Right cardiac atrium (tissue), 5 donors: ENCODE measurements at regions not wholly inside any gene's neighbourhood (a gene's known extent, or its start where the extent isn't known, plus 50 kb on each side); places are given as distances from the start of the nearest gene placed in this dataset.

ENCODE experiments used
- ATAC-seq, 2 donors: fragments of 200-7000 bp; cut with Tn5 transposase; one replicate each; pipeline versions ENCODE4 v1.8.0 to v1.9.1; 2020; ENCODE audit warnings: moderate library complexity in 2 of 2, mild to moderate bottlenecking in 1 of 2
- DNase-seq, 3 donors: peaks; one replicate each; pipeline ENCODE4 v3.0.0-alpha.2; 2020
- H3K27ac ChIP-seq: one replicate; pipeline ENCODE4 v1.5.1; 2013; ENCODE audit warnings: mild to moderate bottlenecking, low read length, control low read depth, moderate library complexity
- H3K27me3 ChIP-seq: one replicate; pipeline ENCODE4 v1.6.1; 2013; ENCODE audit not compliant: control insufficient read depth, insufficient read depth
- H3K4me1 ChIP-seq: one replicate; pipeline ENCODE4 v1.6.1; 2013; ENCODE audit warnings: low read length; ENCODE audit not compliant: control insufficient read depth, insufficient read depth
- H3K4me3 ChIP-seq: one replicate; pipeline ENCODE4 v1.5.1; 2013; ENCODE audit warnings: low read length, control low read depth
- H3K9me3 ChIP-seq: one replicate; pipeline ENCODE4 v1.6.1; 2013; ENCODE audit warnings: low read length; ENCODE audit not compliant: control insufficient read depth
- WGBS: extraction: QIAGEN DNeasy Blood & Tissue Kit; methylation state at CpG from one replicate; pipeline ENCODE4 v1.1.7; 2013; 5-methylcytosine and 5-hydroxymethylcytosine counted together
- intact Hi-C, 4 donors: fragments of 100-400 bp; cut with DNase I; formaldehyde crosslinking; loops; one replicate each; pipeline versions ENCODE4 v1.11.0 to v1.14.0; 2022 to 2023
- donor health status: healthy with polysubstance abuse.
- donor health status: DM: no; HTN: yes; CAD: no.
- donor health status: DM: no; HTN: no; CAD: no.
- donor health status: DM: no; HTN: yes; CAD: no; lungs with severe emphysema.
- donor health status: DM: yes; HTN: yes; CAD: no.

GRCh38 chr4:152090543-152090942, 329.7 kb upstream of the GATB start:
- no peaks in the 10 kb centered on the region for H3K9me3 ChIP-seq
- ATAC-seq: peak; percentile 71 to 85
- H3K4me1 ChIP-seq: no peaks in the 10 kb centered on the region
- WGBS: 53% methylated on average over 8 of the region's 8 CpGs
- no peaks in the 10 kb centered on the region for H3K27me3 ChIP-seq
- intact Hi-C loops: no loop called here
- DNase-seq: no peak
- peak overlapping the region; percentile 39 for H3K27ac ChIP-seq
- no peak overlapping the region for H3K4me3 ChIP-seq

GRCh38 chr4:152089584-152089983, 328.8 kb upstream of the GATB start:
- no peaks in the 10 kb centered on the region for H3K9me3 ChIP-seq
- ATAC-seq: peak; percentile 74 to 75
- H3K4me1 ChIP-seq: no peaks in the 10 kb centered on the region
- intact Hi-C loops: no loop called here
- DNase-seq: no peak
- 41% methylated on average over 2 of the region's 2 CpGs for WGBS
- H3K27ac ChIP-seq: peak overlapping the region; percentile 71
- H3K4me3 ChIP-seq: no peak overlapping the region
- no peaks in the 10 kb centered on the region for H3K27me3 ChIP-seq

- H3K27ac ChIP-seq: no peak overlapping the region
- no peak overlapping the region for H3K4me3 ChIP-seq
- WGBS: 94% methylated on average over 6 of the region's 6 CpGs
- H3K9me3 ChIP-seq: no peaks in the 10 kb centered on the region
- no peak for ATAC-seq
- H3K4me1 ChIP-seq: no peaks in the 10 kb centered on the region
- intact Hi-C loops: no loop called here
- DNase-seq: no peak
- H3K27me3 ChIP-seq: no peaks in the 10 kb centered on the region
Observed at GRCh38 chr4:152087335-152087734, 326.5 kb upstream of the GATB start.

- Histone ChIP-seq H3K4me1 (no peaks in the 10 kb centered on the region), H3K9me3 (no peaks in the 10 kb centered on the region), H3K27me3 (no peaks in the 10 kb centered on the region), H3K27ac (no peak overlapping the region), H3K4me3 (no peak overlapping the region)
- DNase-seq: no peak
- ATAC-seq: no peak
- intact Hi-C loops: no loop called here
- 33% methylated on average over 1 of the region's 1 CpG for WGBS
Observed at GRCh38 chr4:152085657-152086056, 324.9 kb upstream of the GATB start.

- no peaks in the 10 kb centered on the region for H3K4me1 ChIP-seq
- WGBS: 90% methylated on average over 6 of the region's 6 CpGs
- no peaks in the 10 kb centered on the region for H3K9me3 ChIP-seq
- no peak for ATAC-seq
- no peaks in the 10 kb centered on the region for H3K27me3 ChIP-seq
- no peak for DNase-seq
- H3K27ac ChIP-seq: no peak overlapping the region
- H3K4me3 ChIP-seq: no peak overlapping the region
- intact Hi-C loops: no loop called here
Observed at GRCh38 chr4:152083338-152083737, 322.5 kb upstream of the GATB start.

- intact Hi-C loops: no loop called here
- no peak for ATAC-seq
- no peaks in the 10 kb centered on the region for H3K27me3 ChIP-seq
- no peak overlapping the region for H3K4me3 ChIP-seq
- no peaks in the 10 kb centered on the region for H3K9me3 ChIP-seq
- H3K4me1 ChIP-seq: no peaks in the 10 kb centered on the region
- no peak for DNase-seq
- H3K27ac ChIP-seq: no peak overlapping the region
- 61% methylated on average over 5 of the region's 5 CpGs for WGBS
Observed at GRCh38 chr4:152081024-152081423, 320.2 kb upstream of the GATB start.

GRCh38 chr4:152079543-152080293, 318.9 kb upstream of the GATB start:
- no peak for ATAC-seq
- Histone ChIP-seq H3K4me3 (no peak overlapping the region), H3K27ac (no peak overlapping the region), H3K27me3 (no peaks in the 10 kb centered on the region), H3K4me1 (no peaks in the 10 kb centered on the region), H3K9me3 (no peaks in the 10 kb centered on the region)
- WGBS: 82% methylated on average over 6 of the region's 6 CpGs
- intact Hi-C loops: no loop called here
- DNase-seq: no peak

GRCh38 chr4:152079079-152079478, 318.3 kb upstream of the GATB start:
- intact Hi-C loops: no loop called here

GRCh38 chr4:152077582-152077981, 316.8 kb upstream of the GATB start:
- Histone ChIP-seq H3K9me3 (no peaks in the 10 kb centered on the region), H3K27me3 (no peaks in the 10 kb centered on the region), H3K4me3 (no peak overlapping the region), H3K27ac (no peak overlapping the region), H3K4me1 (peaks cover 4% of the 10 kb centered on the region)
- ATAC-seq (no peak), DNase-seq (no peak)
- intact Hi-C loops: no loop called here
- 97% methylated on average over 2 of the region's 2 CpGs for WGBS

More at GRCh38 chr4:152079079-152079478, 318.3 kb upstream of the GATB start:
- no peaks in the 10 kb centered on the region for H3K9me3 ChIP-seq
- no peak overlapping the region for H3K27ac ChIP-seq
- H3K4me3 ChIP-seq: no peak overlapping the region
- WGBS: 83% methylated on average over 3 of the region's 3 CpGs
- H3K4me1 ChIP-seq: no peaks in the 10 kb centered on the region
- ATAC-seq: no peak
- no peaks in the 10 kb centered on the region for H3K27me3 ChIP-seq
- no peak for DNase-seq

- Histone ChIP-seq H3K27ac (no peak overlapping the region), H3K4me3 (no peak overlapping the region), H3K9me3 (no peaks in the 10 kb centered on the region), H3K4me1 (peaks cover 4% of the 10 kb centered on the region), H3K27me3 (no peaks in the 10 kb centered on the region)
- ATAC-seq (no peak), DNase-seq (no peak)
- intact Hi-C loops: no loop called here
- WGBS: 48% methylated on average over 8 of the region's 8 CpGs
Observed at GRCh38 chr4:152075253-152075928, 314.6 kb upstream of the GATB start.

- no peaks in the 10 kb centered on the region for H3K27me3 ChIP-seq
- intact Hi-C loops: no loop called here
- no peaks in the 10 kb centered on the region for H3K9me3 ChIP-seq
- H3K27ac ChIP-seq: no peak overlapping the region
- WGBS: 63% methylated on average over 1 of the region's 1 CpG
- DNase-seq (no peak), ATAC-seq (no peak)
- peaks cover 4% of the 10 kb centered on the region for H3K4me1 ChIP-seq
- no peak overlapping the region for H3K4me3 ChIP-seq
Observed at GRCh38 chr4:152074573-152074972, 313.8 kb upstream of the GATB start.
